Vagina (tissue), 2 donors: ENCODE measurements at regions not wholly inside any gene's neighbourhood (a gene's known extent, or its start where the extent isn't known, plus 50 kb on each side); places are given as distances from the start of the nearest gene placed in this dataset.
"Not testable (repeated sequence)": the region's sequence is repeated elsewhere in the genome, so short reads cannot be mapped to it uniquely, and the experiment has no call there.

Source experiments
- DNase-seq, 2 donors: peaks; one replicate each; pipeline ENCODE4 v3.0.0-alpha.2; 2017; ENCODE audit errors: extremely low spot score in 2 of 2
- H3K27ac ChIP-seq: fragments of 200-600 bp; sonication (generic); one replicate; pipeline ENCODE4 v1.5.1; 2019
- H3K27me3 ChIP-seq: fragments of 200-600 bp; sonication (generic); one replicate; pipeline ENCODE4 v1.5.1; 2019
- H3K36me3 ChIP-seq, 2 donors: fragments of 200-600 bp; sonication (generic); one replicate each; pipeline ENCODE4 v1.5.1; 2017 to 2019
- H3K4me1 ChIP-seq: fragments of 200-600 bp; sonication (generic); one replicate; pipeline ENCODE4 v1.5.1; 2019
- H3K4me3 ChIP-seq, 2 donors: fragments of 200-600 bp; sonication (generic); 1 replicate in 1 of 2; 2 replicates in 1 of 2; pipeline ENCODE4 v1.5.1; 2016 to 2019
- H3K9me3 ChIP-seq: fragments of 200-600 bp; sonication (generic); one replicate; pipeline ENCODE4 v1.5.1; 2019
- CTCF ChIP-seq, 3 experiments: fragments of 450-650 bp in 2 of 3; fragments of 200-600 bp in 1 of 3; sonication (generic) in 1 of 3; IDR thresholded peaks; one replicate each; pipeline ENCODE4 v1.5.1; 2017 to 2019; ENCODE audit warnings: antibody characterized with exemption in 3 of 3, mild to moderate bottlenecking in 2 of 3, moderate library complexity in 2 of 3
- POLR2A ChIP-seq, 2 donors: fragments of 450-650 bp; IDR thresholded peaks; one replicate each; pipeline ENCODE4 v1.6.1; 2017; ENCODE audit warnings: antibody characterized with exemption in 2 of 2, mild to moderate bottlenecking in 2 of 2, moderate library complexity in 2 of 2
- POLR2AphosphoS5 ChIP-seq, 2 donors: sonication (generic); formaldehyde crosslinking; IDR thresholded peaks; one replicate each; pipeline ENCODE4 v1.9.0; 2017; ENCODE audit warnings: antibody characterized with exemption in 2 of 2, mild to moderate bottlenecking in 2 of 2, low read depth in 1 of 2; ENCODE audit not compliant: insufficient read depth in 1 of 2
- intact Hi-C: fragments of 100-400 bp; cut with DNase I; formaldehyde crosslinking; loops from one replicate; pipeline ENCODE4 v1.15.1; 2023

- no peaks in the 10 kb centered on the region for H3K27me3 ChIP-seq
- intact Hi-C loops: no loop called here
- H3K9me3 ChIP-seq: no peaks in the 10 kb centered on the region
- H3K27ac ChIP-seq: no peak overlapping the region
- no peak overlapping the region for H3K4me3 ChIP-seq
- DNase-seq: no peak
- TF ChIP-seq CTCF (IDR thresholded peaks at IDR 0.05) (no peak), POLR2AphosphoS5 (IDR thresholded peaks at IDR 0.05; ENCODE audit: insufficient read depth in 1 of 2, low read depth in 1 of 2) (no peak), POLR2A (IDR thresholded peaks at IDR 0.05) (no peak)
- no peaks in the 10 kb centered on the region for H3K36me3 ChIP-seq
- no peaks in the 10 kb centered on the region for H3K4me1 ChIP-seq
These were observed 411.4 kb downstream of the MAT2B start for GRCh38 chr5:163916861-163917260.

GRCh38 chr5:163917747-163918146 is 412.3 kb downstream of the MAT2B start:
- no peaks in the 10 kb centered on the region for H3K4me1 ChIP-seq
- DNase-seq: no peak
- intact Hi-C loops: no loop called here
- no peaks in the 10 kb centered on the region for H3K36me3 ChIP-seq
- TF ChIP-seq CTCF (IDR thresholded peaks at IDR 0.05) (no peak), POLR2AphosphoS5 (IDR thresholded peaks at IDR 0.05; ENCODE audit: insufficient read depth in 1 of 2, low read depth in 1 of 2) (no peak), POLR2A (IDR thresholded peaks at IDR 0.05) (no peak)
- no peak overlapping the region for H3K27ac ChIP-seq
- no peaks in the 10 kb centered on the region for H3K9me3 ChIP-seq
- H3K27me3 ChIP-seq: no peaks in the 10 kb centered on the region
- H3K4me3 ChIP-seq: no peak overlapping the region

- not testable (repeated sequence) for DNase-seq, H3K4me1 ChIP-seq
These were observed 429.6 kb downstream of the MAT2B start for GRCh38 chr5:163934990-163935389.

GRCh38 chr5:163938595-163938994 is 433.2 kb downstream of the MAT2B start:
- Histone ChIP-seq H3K36me3 (no peaks in the 10 kb centered on the region), H3K4me3 (no peak overlapping the region), H3K27ac (no peak overlapping the region), H3K9me3 (no peaks in the 10 kb centered on the region), H3K27me3 (no peaks in the 10 kb centered on the region), H3K4me1 (no peaks in the 10 kb centered on the region)
- intact Hi-C loops: no loop called here
- TF ChIP-seq POLR2AphosphoS5 (IDR thresholded peaks at IDR 0.05; ENCODE audit: insufficient read depth in 1 of 2, low read depth in 1 of 2): no peak
- DNase-seq: no peak

More at GRCh38 chr5:163934990-163935389, 429.6 kb downstream of the MAT2B start:
- H3K4me3 ChIP-seq, intact Hi-C loops, H3K9me3 ChIP-seq, H3K36me3 ChIP-seq, H3K27me3 ChIP-seq, H3K27ac ChIP-seq: not testable (repeated sequence)

- DNase-seq: no peak
- H3K4me3 ChIP-seq: no peak overlapping the region
- intact Hi-C loops: no loop called here
- H3K36me3 ChIP-seq: no peaks in the 10 kb centered on the region
- no peak overlapping the region for H3K27ac ChIP-seq
- TF ChIP-seq POLR2A (IDR thresholded peaks at IDR 0.05) (no peak), CTCF (IDR thresholded peaks at IDR 0.05) (no peak)
- H3K4me1 ChIP-seq: no peaks in the 10 kb centered on the region
- no peaks in the 10 kb centered on the region for H3K27me3 ChIP-seq
- H3K9me3 ChIP-seq: no peaks in the 10 kb centered on the region
These were observed 435.7 kb downstream of the MAT2B start for GRCh38 chr5:163941079-163941478.

GRCh38 chr5:163943546-163943945 is 438.1 kb downstream of the MAT2B start:
- no peaks in the 10 kb centered on the region for H3K36me3 ChIP-seq
- no peaks in the 10 kb centered on the region for H3K27me3 ChIP-seq
- intact Hi-C loops: no loop called here
- DNase-seq: no peak
- TF ChIP-seq POLR2A (IDR thresholded peaks at IDR 0.05): no peak
- TF ChIP-seq POLR2AphosphoS5 (IDR thresholded peaks at IDR 0.05; ENCODE audit: insufficient read depth in 1 of 2, low read depth in 1 of 2): no peak
- no peak for TF ChIP-seq CTCF (IDR thresholded peaks at IDR 0.05)
- H3K4me1 ChIP-seq: no peaks in the 10 kb centered on the region
- no peak overlapping the region for H3K4me3 ChIP-seq
- no peak overlapping the region for H3K27ac ChIP-seq
- H3K9me3 ChIP-seq: no peaks in the 10 kb centered on the region
